Stimulated activated CD4-positive, alpha-beta T cell treated with anti-CD3 and anti-CD28 coated beads, Interleukin-4, amount 100 ng/mL, for 1 hour (primary cell): ENCODE measurements at regions not wholly inside any gene's neighbourhood (a gene's known extent, or its start where the extent isn't known, plus 50 kb on each side); places are given as distances from the start of the nearest gene placed in this dataset.

Source experiments
- DNase-seq: peaks from one replicate; pipeline ENCODE4 v3.0.0-alpha.2; 2020

DNA sequence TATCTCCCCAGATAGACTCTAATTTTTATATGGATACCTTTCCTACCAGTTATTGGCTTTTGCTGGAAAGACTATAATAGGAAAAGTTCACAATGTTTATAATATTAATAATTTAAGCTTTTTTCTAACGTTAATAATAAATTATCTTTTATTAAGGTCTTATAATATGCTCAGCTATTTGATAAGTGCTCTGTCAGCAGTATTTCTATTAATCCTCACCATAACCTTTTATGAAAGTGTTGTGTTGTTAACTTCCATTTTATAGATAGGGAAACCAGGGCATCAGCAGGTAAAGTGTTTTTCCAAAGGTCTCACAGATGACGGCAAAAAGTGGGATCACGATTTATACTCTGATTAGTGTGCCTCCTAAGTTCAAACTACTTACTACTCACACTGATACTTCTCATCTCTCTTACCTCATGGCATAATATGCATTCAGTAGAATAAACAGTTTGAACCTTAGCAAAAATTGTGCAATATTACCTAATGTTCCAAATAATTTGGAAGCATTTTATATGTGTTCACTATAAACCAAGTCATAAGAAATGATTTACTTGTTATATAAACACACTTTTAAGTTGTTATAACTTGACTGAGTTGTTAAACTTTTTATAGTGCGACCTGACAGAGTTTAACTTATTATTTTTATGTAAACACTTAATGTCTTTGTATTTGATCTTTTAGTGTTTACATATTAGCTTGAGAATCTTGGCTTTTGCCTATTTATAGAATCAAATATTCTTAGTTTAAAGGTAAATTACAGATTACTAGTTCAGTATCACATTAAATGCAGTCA is 274.9 kb upstream of the DCBLD2 start:
- DNase-seq = no peak

DNA sequence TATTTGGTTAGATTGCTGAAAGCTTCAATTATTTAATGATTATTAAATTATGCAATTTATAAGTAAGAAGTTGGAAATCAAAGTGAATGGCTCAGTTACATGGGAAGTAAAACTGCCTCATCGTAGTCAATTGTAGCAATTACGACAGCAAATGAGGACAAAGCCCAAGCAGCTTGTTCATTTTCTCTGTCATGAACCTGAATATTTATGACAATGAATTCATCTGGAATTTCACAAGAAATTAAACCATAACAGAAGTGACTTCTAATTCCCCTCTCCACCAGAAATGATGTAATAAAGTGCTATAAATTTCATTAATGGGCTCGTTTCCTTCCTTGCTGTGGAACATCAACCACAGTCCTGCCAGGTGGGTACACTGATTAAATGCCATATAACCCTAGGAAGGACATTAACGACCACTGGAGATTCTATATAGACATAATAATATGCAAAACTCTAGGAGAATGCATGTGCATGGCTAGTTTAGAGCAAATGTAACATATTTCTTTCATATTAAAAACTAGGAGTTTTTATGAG is 273.8 kb upstream of the DCBLD2 start:
- no peak for DNase-seq

- DNase-seq = no peak
Observed at GRCh38 chr3:99172736-99173657, 271.5 kb upstream of the DCBLD2 start.

GRCh38 chr3:99171800-99172199 is 270.3 kb upstream of the DCBLD2 start:
- DNase-seq = no peak

DNA sequence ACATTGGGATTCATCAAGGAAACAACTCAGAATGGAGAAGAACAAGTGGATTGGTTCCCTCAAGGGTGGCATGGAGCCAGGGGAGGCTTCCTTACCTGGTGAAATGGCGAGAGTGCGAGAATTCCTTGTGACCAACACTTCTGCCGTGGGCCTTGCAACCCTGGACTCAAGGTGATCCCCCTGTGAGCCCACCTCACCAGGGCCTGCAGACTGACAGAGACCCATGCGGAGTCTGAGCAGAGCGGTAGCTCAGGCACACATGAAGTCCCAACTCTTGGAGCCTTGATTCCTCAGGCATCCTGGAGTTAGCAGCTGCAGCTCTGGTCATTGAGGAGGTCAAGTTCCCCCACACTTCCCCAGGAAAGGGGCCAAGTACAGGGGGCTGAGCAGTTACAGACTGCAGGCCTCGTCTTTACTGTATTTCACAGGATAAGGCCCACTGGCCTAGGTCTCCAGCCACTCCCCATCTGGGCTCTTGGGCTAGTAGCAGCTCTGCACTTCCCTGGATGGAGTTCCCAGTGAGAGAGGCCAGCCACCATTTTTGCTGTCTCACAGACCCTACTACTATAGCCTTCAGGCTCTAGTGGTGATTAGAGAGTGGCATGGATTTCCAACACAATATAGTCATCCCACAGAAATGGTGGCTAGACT is 269.5 kb upstream of the DCBLD2 start:
- DNase-seq = no peak

DNA sequence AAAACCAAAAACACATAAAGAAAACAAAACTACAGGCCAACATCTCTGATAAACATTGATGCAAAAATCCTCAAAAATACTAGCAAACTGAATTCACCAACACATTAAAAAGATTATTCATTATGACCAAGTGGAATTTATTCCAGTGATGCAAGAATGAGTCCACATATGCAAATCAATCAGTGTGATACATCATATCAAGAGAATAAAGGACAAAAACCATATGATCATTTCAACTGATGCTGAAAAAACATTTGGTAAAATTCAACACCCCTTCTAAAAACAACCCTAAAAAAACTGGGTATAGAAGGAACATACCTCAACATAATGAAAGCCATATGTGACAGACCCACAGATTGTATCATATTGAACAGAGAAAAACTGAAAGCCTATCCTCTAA is 265.6 kb upstream of the DCBLD2 start:
- DNase-seq = no peak

- DNase-seq = no peak
Observed at GRCh38 chr3:99163314-99163713, 261.8 kb upstream of the DCBLD2 start.

- no peak for DNase-seq
Observed at GRCh38 chr3:99159220-99159762, 257.8 kb upstream of the DCBLD2 start.

GRCh38 chr3:99145031-99145430 is 243.5 kb upstream of the DCBLD2 start:
- no peak for DNase-seq

- no peak for DNase-seq
Observed at GRCh38 chr3:99143493-99143892, 242.0 kb upstream of the DCBLD2 start.

- no peak for DNase-seq
Observed at GRCh38 chr3:99134986-99135385, 233.5 kb upstream of the DCBLD2 start.

GRCh38 chr3:99131876-99132275 is 230.4 kb upstream of the DCBLD2 start:
- no peak for DNase-seq

DNA sequence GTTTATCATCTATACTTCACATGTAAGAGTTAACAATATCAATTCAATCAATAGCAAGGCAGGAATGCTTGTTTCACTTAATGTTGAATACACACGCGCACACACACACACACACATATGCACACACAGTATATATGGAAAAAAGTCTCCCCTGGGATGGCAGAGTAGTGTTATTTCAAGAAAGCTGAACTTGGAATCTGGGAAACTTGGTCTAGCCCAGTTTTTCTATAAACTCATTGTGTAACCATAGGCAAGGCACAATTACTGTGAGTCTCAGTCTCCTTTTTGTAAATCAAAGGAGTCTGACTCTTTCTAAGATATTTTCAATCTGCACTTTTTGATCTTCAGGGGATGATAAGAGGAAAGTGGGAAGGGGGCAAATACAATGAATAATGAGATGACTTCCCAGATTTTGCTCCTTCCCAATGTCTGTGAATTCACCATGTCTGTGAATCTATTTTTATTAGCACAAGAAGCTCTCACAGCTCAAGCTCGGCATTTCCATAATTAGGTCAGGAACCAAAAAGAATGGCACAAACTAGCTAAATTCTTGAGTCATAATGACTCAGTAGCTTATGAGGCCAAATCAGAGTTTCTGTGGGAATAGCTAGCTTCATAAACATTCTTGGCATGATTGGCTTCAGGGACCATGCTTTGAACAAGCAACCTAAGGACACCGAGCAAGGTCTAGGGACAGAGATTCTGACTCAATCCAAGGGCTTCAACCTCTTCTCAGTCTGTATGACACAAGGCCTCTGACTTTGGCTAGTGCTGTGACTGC is 227.4 kb upstream of the DCBLD2 start:
- no peak for DNase-seq

- no peak for DNase-seq
Observed at GRCh38 chr3:99128235-99128634, 226.7 kb upstream of the DCBLD2 start.

GRCh38 chr3:99126316-99126715 is 224.8 kb upstream of the DCBLD2 start:
- DNase-seq = no peak

- DNase-seq = no peak
Observed at GRCh38 chr3:99119385-99119784, 217.9 kb upstream of the DCBLD2 start.

DNA sequence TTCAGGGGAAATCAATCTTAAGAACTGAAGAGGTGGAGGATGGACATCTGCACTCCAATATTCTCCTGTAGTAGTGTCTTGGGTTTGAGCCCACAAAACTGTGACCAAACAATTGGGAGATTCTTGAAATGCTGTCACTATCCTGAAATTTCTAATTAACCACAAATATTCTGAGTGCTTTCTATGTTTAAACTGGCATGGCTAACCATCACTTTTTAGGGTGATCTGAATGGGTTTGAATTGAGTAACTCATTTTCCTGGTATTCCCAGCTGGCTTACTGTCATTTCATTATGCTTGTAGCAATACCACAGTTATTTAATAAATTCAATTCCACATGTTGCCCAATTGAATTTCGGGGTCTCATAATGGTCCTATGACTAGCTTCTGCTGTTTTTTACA is 216.9 kb upstream of the DCBLD2 start:
- no peak for DNase-seq

- DNase-seq = no peak
Observed at GRCh38 chr3:99114565-99115291, 213.2 kb upstream of the DCBLD2 start.

DNA sequence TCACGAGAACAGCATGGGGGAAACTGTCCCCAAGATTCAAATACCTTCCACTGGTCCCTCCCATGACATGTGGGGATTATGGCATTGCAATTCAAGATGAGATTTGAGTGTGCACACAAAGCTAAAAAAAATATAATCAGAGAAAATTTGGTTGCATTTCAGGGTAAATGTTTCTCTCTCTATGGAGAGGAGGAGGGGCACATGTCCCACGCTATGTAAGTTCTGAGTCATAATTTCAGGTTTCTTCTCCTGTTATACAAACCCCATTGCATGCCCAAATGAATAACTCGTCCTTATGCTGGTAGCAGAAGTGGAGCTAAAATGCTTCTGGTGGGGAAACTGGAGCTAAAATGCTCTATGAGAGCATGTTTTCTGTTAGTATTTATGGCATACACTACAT is 209.7 kb upstream of the DCBLD2 start:
- no peak for DNase-seq

GRCh38 chr3:99110401-99110800 is 208.9 kb upstream of the DCBLD2 start:
- no peak for DNase-seq

GRCh38 chr3:99108508-99108907 is 207.0 kb upstream of the DCBLD2 start:
- no peak for DNase-seq
